ENCODE measurements at regions not wholly inside any gene's neighbourhood (a gene's known extent, or its start where the extent isn't known, plus 50 kb on each side); places are given as distances from the start of the nearest gene placed in this dataset.

DNA sequence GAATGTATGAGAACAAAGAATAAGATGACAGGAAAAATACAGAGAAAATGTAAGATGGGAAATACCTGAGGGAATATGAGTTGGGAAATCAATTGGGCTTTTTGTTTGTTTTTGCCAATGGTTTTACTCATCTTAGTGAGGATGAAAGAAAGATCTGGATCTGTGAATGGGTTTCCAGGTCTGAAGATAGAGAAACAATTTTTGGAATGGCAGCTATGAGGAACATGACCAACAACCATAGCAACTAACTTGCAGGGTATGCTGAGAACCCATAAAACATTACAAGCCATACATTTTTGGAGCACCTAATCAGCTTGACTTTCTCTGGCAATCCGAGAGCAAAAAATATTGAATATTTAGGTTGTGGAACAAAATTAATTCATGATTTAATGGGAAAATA, 290.0 kb downstream of the KCTD12 start:
- H3K27me3 ChIP-seq (replicated peaks in 1 of 4; ENCODE audit: control insufficient read depth in 3 of 4, extremely low read depth in 1 of 4, insufficient read depth in 3 of 4, low read length in 3 of 4) = no peaks in the 10 kb centered on the region
- H2AK5ac ChIP-seq (ENCODE audit: low read depth, low read length) = no peak overlapping the region
- no peak overlapping the region for H2BK12ac ChIP-seq (ENCODE audit: low read depth, low read length)
- DNase-seq (ENCODE audit: low read depth in 1 of 2, low spot score in 2 of 2) (no peak), FAIRE-seq (no peak)
- no peak overlapping the region for H3K4me3 ChIP-seq (ENCODE audit: extremely low read depth in 1 of 4, insufficient read depth in 2 of 4, low read depth in 3 of 4, low read length in 4 of 4)
- H3K4me2 ChIP-seq (ENCODE audit: insufficient read depth in 1 of 2, low read depth in 2 of 2, low read length in 2 of 2) = no peak overlapping the region
- TF ChIP-seq CEBPB (IDR thresholded peaks at IDR 0.05; ENCODE audit: low read depth, low read length) (no peak), BACH1 (IDR thresholded peaks at IDR 0.05; ENCODE audit: low read length) (no peak), KDM1A (IDR thresholded peaks at IDR 0.05; ENCODE audit: borderline replicate concordance, low read length) (no peak), TCF12 (IDR thresholded peaks at IDR 0.05; ENCODE audit: low read depth, low read length) (no peak), POLR2A (IDR thresholded peaks at IDR 0.05; ENCODE audit: control extremely low read depth in 1 of 2, low read depth in 2 of 2, low read length in 2 of 2) (no peak), CHD1 (IDR thresholded peaks at IDR 0.05; ENCODE audit: low read depth, low read length) (no peak), POU5F1 (IDR thresholded peaks at IDR 0.05; ENCODE audit: low read depth, low read length) (no peak), RBBP5 (IDR thresholded peaks at IDR 0.05; ENCODE audit: borderline replicate concordance, low read depth, low read length) (no peak), SRF (IDR thresholded peaks at IDR 0.05; ENCODE audit: low read depth, low read length) (no peak), MAFK (IDR thresholded peaks at IDR 0.05; ENCODE audit: low read depth, low read length) (no peak), POLR2AphosphoS5 (IDR thresholded peaks at IDR 0.05; ENCODE audit: low read depth, low read length) (no peak), SIX5 (IDR thresholded peaks at IDR 0.05; ENCODE audit: low read depth, low read length) (no peak)
- H3K56ac ChIP-seq (replicated peaks; ENCODE audit: insufficient read length, low read depth, low read length) = no peak overlapping the region
- ChIA-PET POLR2A (ENCODE audit: partially characterized antibody) (no interaction called here), CTCF (ENCODE audit: partially characterized antibody) (no interaction called here)
- no peaks in the 10 kb centered on the region for H3K36me3 ChIP-seq (ENCODE audit: control insufficient read depth in 2 of 4, insufficient read depth in 4 of 4, low read length in 3 of 4)
- H3K23me2 ChIP-seq (ENCODE audit: low read depth, low read length) = no peaks in the 10 kb centered on the region
- no peak overlapping the region for H4K8ac ChIP-seq (ENCODE audit: extremely low read depth, insufficient read depth, low read length)
- H4K91ac ChIP-seq (replicated peaks; ENCODE audit: insufficient read length, low read length) = no peak overlapping the region
- no peak overlapping the region for H3K23ac ChIP-seq (ENCODE audit: insufficient read length)
- no peak overlapping the region for H2BK15ac ChIP-seq (ENCODE audit: low read length)
- H4K20me1 ChIP-seq (replicated peaks in 1 of 2; ENCODE audit: control insufficient read depth in 1 of 2, insufficient read depth in 2 of 2, low read length in 2 of 2) = no peaks in the 10 kb centered on the region
- H2BK20ac ChIP-seq (ENCODE audit: low read length) = no peak overlapping the region
- no peak overlapping the region for H3K18ac ChIP-seq (ENCODE audit: extremely low read depth, low read length)
- H4K5ac ChIP-seq (ENCODE audit: insufficient read length, low read depth, low read length) = no peak overlapping the region
- no peak overlapping the region for H2BK120ac ChIP-seq (replicated peaks; ENCODE audit: low read depth, low read length)
- no peaks in the 10 kb centered on the region for H3K79me2 ChIP-seq (ENCODE audit: control insufficient read depth in 1 of 2, insufficient read depth in 2 of 2, low read length in 2 of 2)
- WGBS, 2 experiments (ENCODE audit: extremely low coverage in 1 of 2, insufficient coverage in 1 of 2, insufficient read length in 1 of 2, insufficient replicate concordance in 2 of 2, low coverage in 1 of 2, low lambda C conversion rate in 2 of 2, missing lambda C conversion rate in 1 of 2) = 81% methylated on average over 1 of the region's 1 CpG; no CpG with 5 or more reads in 1 of the 2 experiments
- no peak overlapping the region for H2BK5ac ChIP-seq (ENCODE audit: low read depth, low read length)
- no peaks in the 10 kb centered on the region for H3K79me1 ChIP-seq (ENCODE audit: low read depth, low read length)
- no peak overlapping the region for H3K14ac ChIP-seq (ENCODE audit: insufficient read length)
- no peak overlapping the region for H3K27ac ChIP-seq (ENCODE audit: low read depth, low read length)
- H3K9me3 ChIP-seq (ENCODE audit: insufficient read depth in 2 of 2, low read depth in 1 of 2, low read length in 1 of 2) = no peaks in the 10 kb centered on the region
- no peak overlapping the region for H2AFZ ChIP-seq (ENCODE audit: low read length)
- no peak overlapping the region for H3K9ac ChIP-seq (replicated peaks in 1 of 4; ENCODE audit: extremely low read depth in 1 of 4, low read depth in 3 of 4, low read length in 3 of 4)
- H3K4me1 ChIP-seq (replicated peaks in 1 of 4; ENCODE audit: control insufficient read depth in 3 of 4, insufficient read depth in 4 of 4, low read length in 3 of 4) = no peaks in the 10 kb centered on the region
- H3K4ac ChIP-seq (replicated peaks; ENCODE audit: insufficient read length, low read depth, low read length) = no peak overlapping the region

Measured in H1 (cell line).